Psoas muscle (tissue), 7 donors: ENCODE measurements at regions not wholly inside any gene's neighbourhood (a gene's known extent, or its start where the extent isn't known, plus 50 kb on each side); places are given as distances from the start of the nearest gene placed in this dataset.

Experiments used
- ATAC-seq, 4 donors: fragments of 200-7000 bp; cut with Tn5 transposase; one replicate each; pipeline ENCODE4 v1.9.1; 2020; ENCODE audit warnings: moderate library complexity in 3 of 4, mild to moderate bottlenecking in 2 of 4
- DNase-seq, 2 donors: peaks; one replicate each; pipeline ENCODE4 v3.0.0-alpha.2; 2020
- H3K27ac ChIP-seq: fragments of 200-600 bp; one replicate; pipeline ENCODE4 v1.8.0; 2022
- H3K27me3 ChIP-seq, 3 donors: fragments of 200-600 bp in 1 of 3; one replicate each; pipeline versions ENCODE4 v1.6.1 to v1.8.0; 2013 to 2022; ENCODE audit warnings: low read length in 2 of 3, mild to moderate bottlenecking in 2 of 3, moderate library complexity in 1 of 3; ENCODE audit not compliant: insufficient read depth in 3 of 3
- H3K36me3 ChIP-seq, 2 donors: fragments of 200-600 bp in 1 of 2; one replicate each; pipeline versions ENCODE4 v1.6.1 to v1.8.0; 2013 to 2022; ENCODE audit warnings: low read depth in 1 of 2, mild to moderate bottlenecking in 1 of 2, moderate library complexity in 1 of 2; ENCODE audit not compliant: insufficient read depth in 1 of 2
- H3K4me1 ChIP-seq: fragments of 200-600 bp; one replicate; pipeline ENCODE4 v1.8.0; 2022
- H3K4me3 ChIP-seq: fragments of 200-600 bp; one replicate; pipeline ENCODE4 v1.8.0; 2022; ENCODE audit warnings: mild to moderate bottlenecking
- H3K9me3 ChIP-seq: fragments of 200-600 bp; one replicate; pipeline ENCODE4 v1.8.0; 2022
- whole genome bisulfite sequencing, 3 donors: extraction: QIAGEN DNeasy Blood & Tissue Kit; methylation state at CpG; one replicate each; pipeline versions ENCODE4 v1.1.6 to v1.1.7; 2013; 5-methylcytosine and 5-hydroxymethylcytosine counted together
- intact Hi-C, 2 donors: fragments of 100-400 bp; cut with DNase I; formaldehyde crosslinking; loops; one replicate each; pipeline versions ENCODE4 v1.11.0 to v1.14.2; 2022
- TF ChIP-seq, protein P1 (sequence below): fragments of 200-600 bp; IDR thresholded peaks from one replicate; pipeline ENCODE4 v1.8.0; 2022; ENCODE audit warnings: antibody characterized with exemption
- donor health status: healthy with polysubstance abuse.
- donor health status: DM: no; HTN: no; CAD: no; lungs with moderate emphysema.
- donor health status: Bipolar disorder and iron deficiency.
- donor health status: healthy.
- donor health status: DM: yes; HTN: yes; CAD: no.
- donor health status: DM: no; HTN: no; CAD: no.
- donor health status: DM: yes; HTN: yes; CAD: no.

DNA sequence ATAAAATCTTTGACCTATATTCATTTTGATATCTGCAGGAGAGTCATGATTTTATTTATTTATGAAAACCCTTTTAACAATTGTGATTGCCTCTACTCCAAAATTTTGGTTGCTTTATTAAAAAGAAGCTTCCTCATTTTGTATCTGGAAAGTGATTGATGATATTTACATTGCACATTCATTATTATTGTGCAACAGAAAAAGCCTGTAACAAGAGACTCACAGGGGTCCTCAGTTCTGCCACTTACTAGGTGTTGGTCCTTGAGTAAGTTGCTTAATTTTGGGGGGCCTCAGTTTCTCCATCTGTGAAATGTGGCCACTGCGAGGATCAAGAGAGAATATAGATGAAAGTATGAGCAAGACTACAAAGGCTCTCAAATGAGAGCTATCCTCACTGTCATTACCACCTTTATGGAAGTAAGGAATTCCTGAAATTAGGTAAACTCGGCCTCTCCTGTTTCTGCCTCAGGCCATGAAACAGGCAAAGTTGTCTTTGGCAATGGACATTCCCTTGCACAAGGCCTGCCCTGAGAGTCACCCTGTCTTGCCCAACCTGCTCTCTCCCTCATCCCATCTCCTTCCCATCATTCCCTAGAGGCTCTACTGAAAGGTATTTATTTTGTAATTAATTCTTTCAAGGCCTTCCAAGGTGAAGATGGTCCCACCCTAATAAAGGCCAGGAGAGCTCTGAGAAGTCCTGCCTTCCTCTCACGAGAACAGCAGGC, 66.1 kb upstream of the ABLIM1 start:
- H3K4me3 ChIP-seq: no peak overlapping the region
- H3K27me3 ChIP-seq: no peaks in the 10 kb centered on the region
- TF ChIP-seq, protein P1, sequence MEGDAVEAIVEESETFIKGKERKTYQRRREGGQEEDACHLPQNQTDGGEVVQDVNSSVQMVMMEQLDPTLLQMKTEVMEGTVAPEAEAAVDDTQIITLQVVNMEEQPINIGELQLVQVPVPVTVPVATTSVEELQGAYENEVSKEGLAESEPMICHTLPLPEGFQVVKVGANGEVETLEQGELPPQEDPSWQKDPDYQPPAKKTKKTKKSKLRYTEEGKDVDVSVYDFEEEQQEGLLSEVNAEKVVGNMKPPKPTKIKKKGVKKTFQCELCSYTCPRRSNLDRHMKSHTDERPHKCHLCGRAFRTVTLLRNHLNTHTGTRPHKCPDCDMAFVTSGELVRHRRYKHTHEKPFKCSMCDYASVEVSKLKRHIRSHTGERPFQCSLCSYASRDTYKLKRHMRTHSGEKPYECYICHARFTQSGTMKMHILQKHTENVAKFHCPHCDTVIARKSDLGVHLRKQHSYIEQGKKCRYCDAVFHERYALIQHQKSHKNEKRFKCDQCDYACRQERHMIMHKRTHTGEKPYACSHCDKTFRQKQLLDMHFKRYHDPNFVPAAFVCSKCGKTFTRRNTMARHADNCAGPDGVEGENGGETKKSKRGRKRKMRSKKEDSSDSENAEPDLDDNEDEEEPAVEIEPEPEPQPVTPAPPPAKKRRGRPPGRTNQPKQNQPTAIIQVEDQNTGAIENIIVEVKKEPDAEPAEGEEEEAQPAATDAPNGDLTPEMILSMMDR: no peak
- intact Hi-C loops: no loop called here
- H3K9me3 ChIP-seq: no peaks in the 10 kb centered on the region
- no peaks in the 10 kb centered on the region for H3K36me3 ChIP-seq
- 92 to 99% (median 93%) methylated on average over 3 of the region's 3 CpGs for WGBS, 3 donors
- DNase-seq (no peak), ATAC-seq (no peak)
- peaks cover 5% of the 10 kb centered on the region for H3K4me1 ChIP-seq
- no peak overlapping the region for H3K27ac ChIP-seq

DNA sequence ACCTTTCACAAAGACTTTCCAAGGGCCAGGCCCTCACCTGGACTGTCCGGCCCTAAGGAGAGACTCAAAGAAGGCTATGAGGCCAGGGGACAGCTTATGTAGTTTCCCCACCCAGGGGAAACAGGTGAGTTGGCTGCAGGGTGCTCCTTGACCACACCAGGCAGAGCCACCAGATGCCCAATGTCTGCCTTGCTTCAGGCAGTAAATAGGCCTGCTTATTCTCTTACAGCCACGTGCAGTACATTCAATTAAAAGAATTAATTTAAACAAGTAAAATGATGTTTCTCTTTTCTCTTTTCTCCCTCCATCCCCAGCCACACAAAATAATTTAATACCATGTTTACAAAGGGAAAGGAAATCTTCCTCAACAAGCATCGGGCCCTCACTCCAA, 66.6 kb upstream of the ABLIM1 start:
- peaks cover 5% of the 10 kb centered on the region for H3K4me1 ChIP-seq
- H3K27me3 ChIP-seq: no peaks in the 10 kb centered on the region
- TF ChIP-seq, protein P1: no peak
- no peaks in the 10 kb centered on the region for H3K36me3 ChIP-seq
- no peak overlapping the region for H3K27ac ChIP-seq
- H3K4me3 ChIP-seq: no peak overlapping the region
- DNase-seq: no peak
- no peaks in the 10 kb centered on the region for H3K9me3 ChIP-seq
- ATAC-seq: no peak
- intact Hi-C loops: no loop called here
- WGBS, 3 donors: 86 to 87% (median 87%) methylated on average over 3 of the region's 3 CpGs

DNA sequence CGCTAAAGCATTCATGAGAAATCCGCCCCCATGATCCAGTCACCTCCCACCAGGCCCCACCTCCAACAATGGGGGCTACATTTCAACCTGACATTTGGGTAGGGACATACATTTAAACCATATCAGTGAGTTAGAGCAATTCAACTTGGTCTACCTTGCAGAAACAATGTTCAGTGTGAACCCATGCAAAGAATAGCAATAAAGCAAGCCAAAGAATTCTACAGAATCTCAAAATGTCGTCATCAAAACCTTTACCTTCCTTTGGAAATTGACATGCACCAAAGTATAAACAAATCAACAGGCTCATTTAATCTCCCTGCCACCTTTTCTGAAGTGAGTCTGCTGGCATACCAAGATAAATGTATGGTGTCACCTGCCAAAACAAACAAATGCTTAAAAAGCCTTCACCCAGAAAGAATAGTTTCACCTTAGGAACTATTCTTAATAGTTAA, 68.8 kb upstream of the ABLIM1 start:
- no peaks in the 10 kb centered on the region for H3K4me1 ChIP-seq
- H3K4me3 ChIP-seq: no peak overlapping the region
- ATAC-seq (no peak), DNase-seq (no peak)
- no peak overlapping the region for H3K27ac ChIP-seq
- no peaks in the 10 kb centered on the region for H3K9me3 ChIP-seq
- TF ChIP-seq, protein P1: no peak
- intact Hi-C loops: no loop called here
- WGBS, 3 donors: 75 to 85% (median 82%) methylated on average over 3 of the region's 3 CpGs
- no peaks in the 10 kb centered on the region for H3K36me3 ChIP-seq
- no peaks in the 10 kb centered on the region for H3K27me3 ChIP-seq

DNA sequence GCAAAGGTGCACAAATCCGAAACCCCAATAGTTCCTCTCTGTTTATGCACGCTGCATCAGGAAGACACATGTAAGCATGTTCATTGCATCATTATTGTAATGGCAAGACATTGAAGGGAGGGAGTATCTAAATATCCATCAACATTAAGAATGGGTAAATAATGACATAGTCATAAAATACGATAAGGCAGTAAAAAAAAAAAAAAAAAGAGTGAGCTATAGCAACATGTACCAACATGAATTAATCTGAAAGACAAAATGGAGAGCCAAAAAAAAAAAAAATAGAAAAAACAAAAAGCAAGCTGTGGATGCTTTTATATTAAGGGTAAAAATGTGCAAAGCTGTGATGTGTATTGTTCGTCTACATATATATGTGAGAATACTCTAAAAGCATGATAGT, 70.2 kb upstream of the ABLIM1 start:
- ATAC-seq (no peak), DNase-seq (no peak)
- H3K4me3 ChIP-seq: no peak overlapping the region
- no peaks in the 10 kb centered on the region for H3K4me1 ChIP-seq
- WGBS, 3 donors: 91 to 96% (median 95%) methylated on average over 4 of the region's 4 CpGs
- H3K9me3 ChIP-seq: no peaks in the 10 kb centered on the region
- no peak overlapping the region for H3K27ac ChIP-seq
- no peaks in the 10 kb centered on the region for H3K36me3 ChIP-seq
- H3K27me3 ChIP-seq: no peaks in the 10 kb centered on the region
- TF ChIP-seq, protein P1: no peak
- intact Hi-C loops: no loop called here
